ENCODE measurements at regions not wholly inside any gene's neighbourhood (a gene's known extent, or its start where the extent isn't known, plus 50 kb on each side); places are given as distances from the start of the nearest gene placed in this dataset.
A peak's percentile ranks its signal among the peaks of the same experiment; 100 is the strongest.

DNA sequence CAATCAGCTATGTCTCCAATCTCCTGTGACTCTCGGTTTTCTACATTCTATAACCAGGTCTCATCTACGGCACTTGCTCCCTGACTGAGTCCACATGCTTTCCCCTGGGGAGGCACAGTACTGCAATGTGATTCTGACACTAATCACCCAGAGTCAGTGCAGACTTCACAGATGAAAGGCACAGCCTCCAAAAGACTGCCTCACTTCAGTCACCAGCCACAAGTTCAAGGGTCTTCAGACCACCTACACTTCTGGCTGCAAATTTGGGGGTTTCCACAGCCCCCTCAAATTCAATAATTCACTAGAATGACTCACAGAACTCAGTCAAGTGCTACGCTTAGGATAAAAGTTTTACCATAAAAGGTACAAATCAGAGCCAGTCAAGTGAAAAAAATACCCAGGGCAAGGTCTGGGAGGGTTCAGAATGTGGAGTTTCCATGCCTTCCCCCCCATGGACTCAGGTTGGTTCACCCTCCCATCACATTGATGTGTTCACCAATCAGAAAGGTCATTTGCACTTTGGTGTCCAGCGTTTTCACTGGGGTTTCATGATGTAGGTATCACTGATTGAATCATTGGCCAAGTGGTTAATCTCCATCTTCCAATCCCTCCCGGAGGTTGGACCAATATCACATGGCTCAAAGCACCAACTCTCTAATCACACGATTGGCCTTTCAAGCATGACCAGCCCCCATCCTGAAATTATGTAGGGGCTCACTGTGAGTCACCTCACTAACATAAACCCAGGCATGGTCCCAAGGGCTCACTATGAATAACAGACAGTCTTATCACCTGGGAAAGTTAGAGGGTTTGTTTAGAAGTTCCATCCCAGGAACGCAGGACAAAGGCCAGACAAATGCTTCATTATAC, 182.9 kb upstream of the CAMK1G start:
- DNase-seq (ENCODE audit: low spot score), result no peak

DNA sequence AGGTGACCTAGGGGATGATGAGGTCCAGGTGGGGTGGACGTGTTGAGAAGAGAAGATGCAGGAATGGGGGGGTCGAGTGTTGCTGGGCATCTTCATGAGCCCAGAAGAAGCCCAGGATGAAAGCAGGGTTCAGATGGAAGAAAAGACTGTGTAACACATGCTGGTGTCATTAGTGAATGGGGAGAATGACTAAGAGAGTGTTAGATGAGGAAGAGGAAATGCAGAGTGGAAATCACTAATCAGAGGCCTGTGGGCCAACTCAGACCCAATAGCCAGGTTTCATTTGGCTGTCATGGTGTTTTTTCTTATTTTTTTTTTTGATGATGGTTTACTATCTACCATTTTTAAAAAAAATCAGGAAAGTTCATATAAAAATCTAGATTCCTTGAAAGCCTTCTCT, 180.8 kb upstream of the CAMK1G start:
- DNase-seq (ENCODE audit: low spot score), result no peak

DNA sequence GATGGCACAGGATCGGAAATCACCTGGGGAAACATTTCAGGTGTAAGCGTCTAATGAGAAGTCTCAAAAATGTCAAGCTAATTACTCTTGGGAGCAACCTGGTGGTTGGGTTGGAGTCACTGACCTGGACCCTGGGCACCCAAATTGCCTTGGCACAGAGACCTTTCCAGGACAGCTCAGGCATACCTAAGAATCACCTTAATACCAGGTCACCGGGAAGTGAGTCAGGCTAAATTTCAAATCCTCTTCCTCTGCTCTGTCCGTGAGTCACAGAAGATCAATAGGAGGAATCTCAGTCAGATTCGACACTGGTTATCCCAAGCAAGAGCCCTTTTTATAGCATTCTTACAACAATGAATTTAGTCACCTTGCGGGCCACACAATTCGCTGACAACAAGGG, 179.6 kb upstream of the CAMK1G start:
- no peak for DNase-seq (ENCODE audit: low spot score)

DNA sequence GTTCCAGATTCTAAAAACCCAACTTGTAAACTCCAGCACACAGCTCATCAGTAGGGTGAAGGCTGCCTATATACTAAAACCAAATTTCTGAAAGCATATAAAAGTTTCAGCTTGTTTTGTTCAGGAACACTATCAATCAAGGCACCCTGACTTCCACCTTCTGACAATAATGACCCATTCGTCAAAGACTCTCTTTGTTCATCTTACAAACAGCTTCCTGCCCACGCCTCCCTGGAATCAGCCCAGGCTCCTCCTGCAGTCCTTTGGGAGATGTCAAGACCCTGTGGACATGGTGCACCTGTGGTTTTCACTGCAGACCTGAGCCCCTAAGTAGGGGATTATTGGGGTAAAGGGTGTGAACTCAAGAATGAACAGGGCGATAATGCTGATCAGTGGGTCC, 178.9 kb upstream of the CAMK1G start:
- DNase-seq (ENCODE audit: low spot score), result no peak

DNA sequence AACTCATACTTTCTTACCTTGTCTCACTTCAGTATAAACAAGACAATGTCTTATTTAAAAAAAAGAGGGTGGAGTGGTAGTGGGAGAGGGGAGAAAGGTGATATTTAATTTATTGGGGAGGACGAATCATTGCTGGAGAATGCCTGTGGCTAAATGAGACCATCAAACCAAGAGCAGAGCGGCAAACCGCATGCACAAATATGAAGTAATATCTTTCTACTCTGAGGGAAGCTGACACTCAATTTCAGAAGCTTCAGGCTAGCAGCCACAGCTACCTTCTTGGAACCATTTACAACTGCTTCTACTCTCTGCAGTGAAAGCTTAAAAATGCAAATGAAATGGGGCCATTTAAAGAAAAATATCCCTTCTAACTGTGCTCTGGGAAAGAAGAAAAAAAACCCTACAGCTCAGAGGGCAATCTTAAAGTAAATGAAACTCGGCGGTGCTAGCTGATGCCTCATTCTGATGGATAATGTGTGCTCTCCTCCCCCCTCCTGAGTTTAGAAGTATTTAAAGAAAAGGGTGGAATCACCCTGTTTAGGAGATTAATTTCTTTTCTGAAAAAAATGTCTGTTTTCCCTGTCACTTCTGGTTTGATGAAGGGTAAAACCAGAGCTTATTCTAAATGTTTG, 178.2 kb upstream of the CAMK1G start:
- DNase-seq (ENCODE audit: low spot score), result no peak

DNA sequence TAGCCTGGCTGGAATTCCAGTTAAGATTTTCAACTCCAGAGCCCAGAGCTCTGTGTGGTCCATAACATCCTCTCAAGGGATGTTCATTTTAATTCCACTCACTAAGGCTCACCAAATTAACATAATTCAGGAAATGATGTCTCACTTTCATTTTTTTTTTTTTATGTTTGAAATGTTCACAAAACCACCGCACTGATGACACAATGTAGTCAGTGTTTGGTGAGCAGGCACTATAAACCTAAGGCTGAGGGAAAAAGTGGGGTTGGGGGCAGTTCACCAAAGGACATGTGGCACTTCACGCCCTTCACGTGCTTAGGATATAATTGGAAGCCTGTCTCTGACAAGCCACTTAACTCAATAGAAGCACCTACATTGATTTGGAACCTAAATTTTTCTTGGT, 177.3 kb upstream of the CAMK1G start:
- DNase-seq (ENCODE audit: low spot score), result no peak

DNA sequence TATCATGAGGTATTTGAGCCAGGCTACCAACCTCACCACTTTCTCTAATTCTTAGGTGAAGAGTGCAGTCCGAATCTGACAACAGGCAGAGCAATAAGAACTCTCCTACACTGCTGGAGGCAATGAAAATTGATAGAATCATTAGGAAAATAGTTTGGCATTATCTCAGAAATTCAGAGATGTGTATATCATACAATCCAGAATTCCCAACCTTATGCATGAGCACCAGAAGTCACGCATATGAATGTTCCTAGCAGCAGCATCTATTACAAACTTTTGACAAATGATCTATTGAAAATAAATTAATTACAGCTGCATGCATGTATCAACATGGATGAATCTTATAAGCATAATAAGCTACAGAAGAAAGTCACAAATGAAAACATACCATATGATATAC, 176.9 kb upstream of the CAMK1G start:
- DNase-seq (ENCODE audit: low spot score), result no peak

DNA sequence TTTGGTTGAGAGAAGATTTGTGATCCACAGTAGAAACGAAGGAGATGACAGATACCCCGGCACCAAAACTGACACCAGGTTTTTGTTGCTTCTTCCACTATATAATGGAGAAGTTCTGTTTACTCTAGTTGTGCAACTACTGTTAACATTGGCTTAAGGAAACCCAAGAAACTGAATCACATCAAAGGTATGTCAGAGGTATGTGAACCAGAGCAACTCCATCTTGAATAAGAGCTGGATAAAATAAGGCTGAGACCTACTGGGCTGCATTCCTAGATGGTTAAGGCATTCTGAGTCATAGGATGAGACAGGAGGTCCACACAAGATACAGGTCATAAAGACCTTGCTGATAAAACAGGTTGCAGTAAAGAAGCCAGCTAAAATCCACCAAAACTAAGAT, 173.7 kb upstream of the CAMK1G start:
- peak; percentile 39 for DNase-seq (ENCODE audit: low spot score)

DNA sequence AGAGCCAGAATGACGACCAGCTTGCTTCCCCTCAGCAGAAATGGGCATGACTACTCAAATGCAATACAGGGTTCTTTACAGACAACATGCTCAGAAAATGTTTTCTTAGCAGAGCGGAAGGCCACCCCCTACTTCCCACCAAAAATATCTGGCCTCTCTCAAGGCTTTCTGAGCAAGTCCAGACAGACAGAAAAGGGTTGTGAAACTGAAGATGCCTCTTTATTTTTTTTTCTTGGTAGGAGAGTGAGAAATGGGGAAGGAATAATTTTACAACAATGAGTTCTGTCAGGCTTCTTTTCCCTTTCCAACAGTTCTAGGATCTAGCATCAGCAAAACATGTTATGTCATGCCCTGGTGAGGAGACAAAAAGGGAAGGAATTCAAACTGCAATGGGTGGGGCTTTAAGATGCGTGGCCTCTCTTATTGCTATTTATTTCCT, 172.0 kb upstream of the CAMK1G start:
- DNase-seq (ENCODE audit: low spot score), result no peak

DNA sequence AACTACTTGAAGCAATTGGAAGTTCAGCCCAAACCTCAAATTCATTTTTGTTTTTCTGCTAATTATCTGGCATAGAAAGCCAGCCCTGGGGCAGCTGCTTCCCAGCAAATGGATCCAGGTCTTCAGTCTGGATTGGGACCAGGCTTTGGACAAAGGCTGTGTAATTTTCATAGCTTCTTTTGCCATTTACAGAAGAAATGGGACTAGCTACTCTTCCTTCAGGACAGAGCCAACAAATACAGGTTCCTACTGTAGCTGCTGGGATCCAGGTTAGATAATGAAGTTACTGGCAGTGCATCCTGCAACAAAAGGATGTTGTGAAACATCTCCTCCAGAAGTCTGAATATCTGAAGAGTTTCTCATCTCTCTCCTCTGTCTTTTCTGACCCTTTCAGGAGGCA, 171.5 kb upstream of the CAMK1G start:
- no peak for DNase-seq (ENCODE audit: low spot score)

DNA sequence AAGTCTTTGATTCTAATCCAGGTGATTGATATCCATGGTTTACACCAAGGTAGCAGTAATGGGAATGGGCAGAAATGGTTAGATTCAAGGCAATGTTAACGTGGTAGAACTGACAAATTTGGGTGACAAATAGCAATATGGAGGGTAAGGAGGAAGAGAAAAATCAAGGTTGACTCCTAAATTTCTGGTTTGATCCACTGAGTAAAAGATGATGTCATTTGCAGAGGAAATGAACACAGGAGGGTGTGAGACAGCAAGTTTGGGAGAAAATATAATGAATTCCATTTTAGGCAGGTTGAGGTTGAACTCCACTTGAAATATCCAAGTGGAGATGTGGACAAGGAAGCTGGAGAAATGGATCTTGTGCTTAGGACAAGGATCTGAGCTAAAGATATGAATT, 170.9 kb upstream of the CAMK1G start:
- DNase-seq (ENCODE audit: low spot score), result no peak

DNA sequence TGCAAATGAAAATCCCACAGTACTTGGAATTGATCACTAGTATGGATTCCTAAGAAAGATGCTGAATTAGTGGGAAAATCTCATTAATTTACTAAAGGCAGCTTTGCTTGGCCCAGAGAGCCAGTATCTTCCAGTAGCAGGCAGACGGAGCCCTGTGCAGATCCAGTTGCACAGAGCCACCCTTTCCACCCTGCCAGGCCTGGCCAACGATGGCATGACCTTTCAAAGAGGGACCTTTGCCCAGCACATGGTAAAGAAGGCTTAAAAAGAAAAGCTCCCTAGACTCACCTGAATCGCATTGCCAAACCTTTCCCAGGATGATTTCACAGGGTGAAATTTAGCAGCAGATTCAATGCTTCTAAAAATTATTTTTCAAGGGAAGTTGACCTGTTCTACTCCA, 170.5 kb upstream of the CAMK1G start:
- no peak for DNase-seq (ENCODE audit: low spot score)

DNA sequence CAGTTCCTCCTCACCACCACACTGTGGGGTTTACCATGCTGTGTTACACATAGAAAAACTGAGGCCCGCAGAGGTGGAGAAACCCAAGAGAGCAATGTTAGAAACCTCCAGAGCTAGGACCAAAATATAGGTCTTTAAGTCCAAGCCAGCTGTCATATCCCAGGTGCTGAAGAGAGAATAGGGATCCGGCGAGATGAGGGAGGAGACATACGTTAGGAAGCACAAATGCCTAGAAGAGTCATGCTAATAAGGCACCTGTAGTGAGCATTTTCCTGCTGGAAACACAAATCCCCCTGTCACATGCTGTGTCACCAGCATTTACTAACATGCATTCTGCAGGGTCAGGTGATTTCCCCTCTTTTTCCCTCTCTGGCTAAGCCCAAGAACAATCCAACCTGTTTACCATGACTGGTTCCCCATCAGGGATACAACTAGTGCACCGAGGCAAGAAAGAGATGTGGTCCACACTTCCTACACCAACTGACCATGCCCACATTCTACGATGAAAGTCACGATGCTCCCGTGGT, 168.6 kb upstream of the CAMK1G start:
- no peak for DNase-seq (ENCODE audit: low spot score)

DNA sequence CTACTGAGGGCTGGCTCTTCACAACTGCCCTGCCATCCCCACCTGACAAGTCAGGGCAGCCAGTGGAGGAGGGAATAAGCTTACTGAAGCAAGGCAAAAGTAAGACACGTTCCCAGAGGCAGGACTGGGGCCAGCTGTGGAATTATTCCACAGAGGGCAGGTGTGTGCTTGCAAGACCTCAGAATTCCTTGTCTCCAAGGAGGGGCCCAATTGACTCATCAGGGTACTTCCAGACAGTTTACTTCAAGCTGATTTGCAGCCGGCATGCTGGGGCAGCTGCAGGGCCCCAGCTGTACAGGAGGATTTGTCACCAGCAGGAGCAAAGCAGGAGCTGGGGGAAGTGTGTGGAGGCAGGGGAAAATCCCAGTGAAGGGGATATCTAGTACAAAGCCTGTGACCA, 167.5 kb upstream of the CAMK1G start:
- DNase-seq (ENCODE audit: low spot score), result no peak

DNA sequence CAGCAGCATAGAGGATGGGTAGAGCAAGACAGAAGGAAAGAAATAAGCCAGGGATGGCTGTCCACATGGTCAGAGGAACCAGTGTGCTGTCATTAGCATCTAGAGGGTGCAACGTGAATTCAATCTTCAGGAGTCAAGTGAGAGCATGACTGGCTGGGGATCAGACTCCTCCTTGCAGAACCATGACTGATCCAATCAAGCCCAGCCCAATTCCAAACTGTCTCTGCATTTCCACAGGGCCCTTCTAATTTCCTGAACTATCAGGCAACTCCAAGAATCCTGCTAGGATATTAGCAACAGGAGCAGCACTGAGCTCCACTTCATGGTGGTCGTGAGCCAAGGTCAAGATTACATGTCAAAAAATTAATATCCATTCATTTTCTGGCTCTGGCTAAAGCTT, 166.8 kb upstream of the CAMK1G start:
- no peak for DNase-seq (ENCODE audit: low spot score)

DNA sequence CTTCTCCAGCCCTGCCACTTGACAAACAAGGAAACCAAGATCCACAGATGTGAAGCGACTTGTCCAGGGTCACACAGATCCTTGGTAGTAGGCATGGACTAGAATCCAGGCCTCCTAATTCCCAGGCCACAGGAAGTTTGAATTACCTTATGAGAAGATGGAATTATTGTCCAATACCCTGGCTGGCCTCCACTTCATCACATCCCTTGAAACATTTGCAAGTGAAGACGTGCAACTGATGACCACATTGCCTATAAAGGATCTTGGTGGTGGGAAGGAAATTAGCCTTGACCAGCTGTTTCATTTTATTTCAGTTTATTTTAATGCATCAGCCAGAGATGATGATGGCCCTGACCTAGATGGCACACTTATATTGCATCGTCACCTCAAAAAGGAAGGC, 165.8 kb upstream of the CAMK1G start:
- no peak for DNase-seq (ENCODE audit: low spot score)

DNA sequence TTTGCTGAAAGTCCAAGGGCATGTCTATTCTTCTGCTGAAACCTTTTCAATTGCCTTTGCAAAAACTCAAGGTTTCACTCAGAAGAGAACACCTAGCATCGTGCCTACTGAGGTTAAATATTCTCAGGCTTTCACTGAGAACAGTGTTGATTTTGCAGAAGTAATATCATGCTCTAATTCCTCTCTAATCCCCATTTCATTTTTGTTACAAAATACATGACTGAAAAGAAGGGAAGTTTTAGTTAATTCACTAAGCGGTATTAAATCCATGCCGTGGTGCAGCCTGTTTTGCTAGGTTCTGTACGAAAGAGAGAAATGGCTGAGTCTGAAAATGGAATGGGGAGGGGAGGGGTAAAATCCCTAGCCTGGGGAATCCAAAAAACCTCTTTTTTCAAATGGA, 163.2 kb upstream of the CAMK1G start:
- DNase-seq (ENCODE audit: low spot score), result no peak

DNA sequence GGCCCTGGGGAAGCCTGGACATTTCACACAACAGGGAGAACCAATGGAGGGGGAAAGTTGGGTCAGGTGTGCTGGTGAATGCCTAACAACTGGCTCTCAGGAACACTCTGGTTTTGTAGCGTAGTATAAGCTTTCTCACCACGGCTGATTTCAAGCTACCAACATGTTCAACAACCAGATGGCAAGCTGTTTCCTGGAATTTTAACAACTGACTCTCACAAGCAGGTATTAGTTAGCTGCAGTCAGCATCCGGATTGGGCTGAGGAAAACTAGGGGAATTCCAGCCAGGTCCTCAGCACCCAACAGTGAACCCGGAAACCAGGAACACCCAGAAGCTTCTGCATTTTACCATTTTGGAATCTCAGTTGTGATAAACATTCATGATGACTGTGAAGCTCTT, 162.3 kb upstream of the CAMK1G start:
- no peak for DNase-seq (ENCODE audit: low spot score)

DNA sequence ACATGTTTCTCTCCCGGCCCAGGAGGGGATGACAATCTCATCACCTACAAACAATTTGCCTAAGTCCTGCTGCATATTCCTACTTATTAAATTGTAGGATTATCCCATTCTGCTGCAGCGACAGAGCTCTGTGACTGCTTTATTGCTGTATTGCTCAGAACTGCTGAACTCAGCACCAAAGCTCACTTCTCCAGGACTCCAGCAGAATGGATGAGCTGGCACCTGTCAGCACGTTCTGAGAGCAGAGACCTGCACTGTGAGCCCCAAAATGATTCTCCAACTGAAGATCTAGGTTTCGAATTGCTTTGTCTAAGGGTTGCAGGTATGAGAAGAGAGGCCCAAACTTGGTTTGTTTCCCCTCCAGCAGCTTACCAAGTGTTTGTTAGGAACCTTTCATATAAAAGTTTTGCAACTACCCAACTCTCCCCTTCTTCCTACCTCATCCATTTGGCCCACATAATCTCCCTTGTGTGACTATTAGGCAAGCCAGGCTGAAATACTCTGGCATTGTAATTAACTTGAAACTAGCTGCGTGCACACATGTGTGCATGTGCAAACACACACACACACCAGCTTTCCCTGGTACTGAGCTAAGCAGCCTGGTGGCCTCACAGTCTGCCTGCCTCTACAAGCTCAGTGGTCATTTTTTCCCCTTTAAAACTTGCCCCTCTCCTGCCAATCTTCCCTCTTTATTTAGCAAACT, 161.4 kb upstream of the CAMK1G start:
- no peak for DNase-seq (ENCODE audit: low spot score)

DNA sequence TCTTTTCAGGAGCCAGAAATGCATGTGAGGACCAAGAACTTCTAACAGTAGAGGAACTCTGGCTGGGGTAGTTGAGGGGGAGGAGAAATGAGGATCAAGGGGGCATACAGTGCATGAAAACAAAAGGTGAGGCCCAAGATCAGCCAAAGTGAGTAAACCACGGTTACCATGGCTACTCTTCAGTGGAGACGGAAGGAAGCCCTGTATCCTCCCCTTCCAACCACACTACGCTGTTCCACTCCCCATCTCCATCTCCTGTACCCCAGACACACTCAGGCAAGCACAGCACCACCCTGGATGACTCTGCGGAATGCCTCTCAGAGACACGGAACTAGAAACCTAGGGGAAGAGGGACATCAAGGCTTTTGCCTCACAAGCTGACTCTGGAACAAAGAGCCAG, 157.6 kb upstream of the CAMK1G start:
- no peak for DNase-seq (ENCODE audit: low spot score)

DNA sequence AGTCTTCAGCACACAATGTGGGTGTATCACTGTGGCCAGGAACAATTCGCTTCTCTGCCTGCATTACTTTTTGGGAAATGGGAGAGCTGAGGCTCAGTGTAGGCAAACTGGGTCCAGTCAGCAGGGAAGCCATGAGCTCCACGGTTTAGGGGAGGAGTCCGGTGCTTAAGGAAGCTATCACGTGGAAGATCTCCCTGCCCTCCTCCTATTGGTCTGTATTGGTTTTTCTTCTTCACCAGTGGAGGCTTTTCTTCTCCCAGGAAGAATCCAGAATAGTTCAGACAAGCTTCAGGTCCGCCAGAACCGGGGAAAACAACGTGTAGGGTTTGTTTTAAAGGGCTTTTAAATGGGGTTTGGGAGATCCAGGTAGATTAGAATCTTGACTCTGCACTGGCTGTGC, 156.2 kb upstream of the CAMK1G start:
- no peak for DNase-seq (ENCODE audit: low spot score)

DNA sequence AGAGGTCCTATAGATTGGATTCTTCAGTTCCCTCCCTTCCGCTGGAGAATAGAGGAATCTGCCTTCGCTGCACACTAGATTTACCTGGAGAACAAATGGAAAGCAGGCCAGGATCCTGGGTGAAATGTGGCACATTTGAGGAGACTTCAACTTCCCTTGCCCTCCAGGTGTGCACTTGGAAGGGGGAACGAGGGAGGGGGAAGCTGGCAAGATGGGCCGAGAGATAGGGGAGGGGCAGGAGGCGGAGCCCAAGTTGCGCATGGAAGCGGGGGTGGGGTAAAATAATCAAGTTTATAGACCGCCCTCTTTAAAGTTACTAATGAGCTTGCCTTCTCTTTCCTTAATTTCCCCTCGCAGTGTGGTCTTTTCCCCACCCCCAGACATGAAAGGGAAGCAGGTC, 155.7 kb upstream of the CAMK1G start:
- no peak for DNase-seq (ENCODE audit: low spot score)

Data from RKO (cell line).